ENCODE measurements at regions not wholly inside any gene's neighbourhood (a gene's known extent, or its start where the extent isn't known, plus 50 kb on each side); places are given as distances from the start of the nearest gene placed in this dataset.
"Not testable (repeated sequence)": the region's sequence is repeated elsewhere in the genome, so short reads cannot be mapped to it uniquely, and the experiment has no call there.

- no peak for DNase-seq
These were observed 1040.4 kb upstream of the MIR17HG start for GRCh38 chr13:90307136-90307535.

GRCh38 chr13:90308249-90308648, 1039.2 kb upstream of the MIR17HG start:
- DNase-seq: no peak

GRCh38 chr13:90311929-90312328, 1035.6 kb upstream of the MIR17HG start:
- no peak for DNase-seq

GRCh38 chr13:90315061-90315460, 1032.4 kb upstream of the MIR17HG start:
- no peak for DNase-seq

GRCh38 chr13:90320664-90321063, 1026.8 kb upstream of the MIR17HG start:
- no peak for DNase-seq

GRCh38 chr13:90321281-90321931, 1026.1 kb upstream of the MIR17HG start:
- DNase-seq: no peak

GRCh38 chr13:90329641-90330040, 1017.8 kb upstream of the MIR17HG start:
- DNase-seq: no peak

GRCh38 chr13:90331974-90332373, 1015.5 kb upstream of the MIR17HG start:
- no peak for DNase-seq

- DNase-seq: no peak
These were observed 1011.0 kb upstream of the MIR17HG start for GRCh38 chr13:90336507-90336906.

- not testable (repeated sequence) for DNase-seq
These were observed 1006.1 kb upstream of the MIR17HG start for GRCh38 chr13:90341348-90341747.

- DNase-seq: not testable (repeated sequence)
These were observed 998.9 kb upstream of the MIR17HG start for GRCh38 chr13:90348477-90349136.

- no peak for DNase-seq
These were observed 994.7 kb upstream of the MIR17HG start for GRCh38 chr13:90352763-90353162.

GRCh38 chr13:90355162-90355751, 992.2 kb upstream of the MIR17HG start:
- no peak for DNase-seq

- DNase-seq: no peak
These were observed 986.7 kb upstream of the MIR17HG start for GRCh38 chr13:90360785-90361184.

GRCh38 chr13:90362707-90363106, 984.8 kb upstream of the MIR17HG start:
- no peak for DNase-seq

GRCh38 chr13:90365130-90365529, 982.4 kb upstream of the MIR17HG start:
- DNase-seq: no peak

- DNase-seq: no peak
These were observed 973.3 kb upstream of the MIR17HG start for GRCh38 chr13:90374168-90374567.

GRCh38 chr13:90375851-90376250, 971.6 kb upstream of the MIR17HG start:
- DNase-seq: no peak

- no peak for DNase-seq
These were observed 965.1 kb upstream of the MIR17HG start for GRCh38 chr13:90382425-90382824.

- no peak for DNase-seq
These were observed 961.6 kb upstream of the MIR17HG start for GRCh38 chr13:90385781-90386489.

- DNase-seq: no peak
These were observed 958.5 kb upstream of the MIR17HG start for GRCh38 chr13:90388887-90389452.

GRCh38 chr13:90389537-90389936, 958.0 kb upstream of the MIR17HG start:
- no peak for DNase-seq

- no peak for DNase-seq
These were observed 954.1 kb upstream of the MIR17HG start for GRCh38 chr13:90393408-90393807.
